CD4-positive, alpha-beta T cell (primary cell): ENCODE measurements at regions not wholly inside any gene's neighbourhood (a gene's known extent, or its start where the extent isn't known, plus 50 kb on each side); places are given as distances from the start of the nearest gene placed in this dataset.
A peak's percentile ranks its signal among the peaks of the same experiment; 100 is the strongest.

ENCODE experiments used
- ATAC-seq: fragments of 200-7000 bp; cut with Tn5 transposase; one replicate; pipeline ENCODE4 v1.10.0; 2022; ENCODE audit warnings: mild to moderate bottlenecking; ENCODE audit not compliant: poor library complexity
- CTCF ChIA-PET: fragments of 350-600 bp; sonication (Branson Sonifier 250); formaldehyde crosslinking; loops from one replicate; lab custom pipeline; 2021; ENCODE audit warnings: antibody characterized with exemption, inconsistent platforms; lab: Charles Lee
- POLR2A ChIA-PET: fragments of 350-600 bp; sonication (Branson Sonifier 250); formaldehyde crosslinking; loops from one replicate; lab custom pipeline; 2021; ENCODE audit warnings: antibody characterized with exemption, inconsistent platforms; lab: Charles Lee
- DNase-seq, 14 experiments: peaks; one replicate each; pipeline ENCODE4 v3.0.0-alpha.2; 2013 to 2020; ENCODE audit warnings: mixed read lengths in 2 of 14
- H3K27ac ChIP-seq, 2 donors: one replicate each; pipeline versions ENCODE4 v1.5.1 to v1.7.0; 2013; ENCODE audit warnings: low read length in 2 of 2, low read depth in 1 of 2, mild to moderate bottlenecking in 1 of 2
- H3K27me3 ChIP-seq, 2 experiments: 1 replicate in 1 of 2; 2 replicates in 1 of 2; pipeline versions ENCODE4 v1.6.1 to v1.7.0; 2013; ENCODE audit warnings: low read length in 2 of 2, control low read depth in 1 of 2, mild to moderate bottlenecking in 1 of 2, moderate library complexity in 1 of 2; ENCODE audit not compliant: insufficient read depth in 2 of 2, control insufficient read depth in 1 of 2
- H3K36me3 ChIP-seq: one replicate; pipeline ENCODE4 v1.6.1; 2013; ENCODE audit warnings: low read length, control low read depth; ENCODE audit not compliant: insufficient read depth
- H3K4me1 ChIP-seq: one replicate; pipeline ENCODE4 v1.6.1; 2013; ENCODE audit warnings: low read length, control low read depth; ENCODE audit not compliant: insufficient read depth
- H3K4me3 ChIP-seq: one replicate; pipeline ENCODE4 v1.5.1; 2013; ENCODE audit warnings: mild to moderate bottlenecking, low read length, moderate library complexity
- H3K9me3 ChIP-seq, 2 experiments: 1 replicate in 1 of 2; 2 replicates in 1 of 2; pipeline versions ENCODE4 v1.6.1 to v1.7.0; 2013; ENCODE audit warnings: low read length in 2 of 2, mild to moderate bottlenecking in 2 of 2, control low read depth in 1 of 2, moderate library complexity in 1 of 2; ENCODE audit not compliant: control insufficient read depth in 1 of 2, insufficient read depth in 1 of 2
- H3K27ac Mint-ChIP-seq: one replicate; pipeline ENCODE4 v1.8.0; 2020; ENCODE audit warnings: mixed read lengths
- H3K27me3 Mint-ChIP-seq: one replicate; pipeline ENCODE4 v1.8.0; 2021; ENCODE audit warnings: mixed read lengths
- H3K36me3 Mint-ChIP-seq: one replicate; pipeline ENCODE4 v1.8.0; 2021; ENCODE audit warnings: low read depth, mixed read lengths
- H3K4me1 Mint-ChIP-seq: one replicate; pipeline ENCODE4 v1.8.0; 2021; ENCODE audit warnings: low read depth, mixed read lengths
- H3K4me3 Mint-ChIP-seq: one replicate; pipeline ENCODE4 v1.8.0; 2020; ENCODE audit warnings: mild to moderate bottlenecking, mixed read lengths
- H3K9me3 Mint-ChIP-seq: one replicate; pipeline ENCODE4 v1.8.0; 2020; ENCODE audit warnings: mixed read lengths
- intact Hi-C, 2 experiments: fragments of 100-400 bp; cut with DNase I in 1 of 2; cut with micrococcal nuclease in 1 of 2; formaldehyde crosslinking; loops; one replicate each; pipeline versions ENCODE4 v1.15.1 to v1.9.0; 2023 to 2025; cut with DNase I, micrococcal nuclease
- TF ChIP-seq, protein P1 (sequence below): fragments of 200-600 bp; IDR thresholded peaks from one replicate; pipeline ENCODE4 v1.8.0; 2022; ENCODE audit warnings: antibody characterized with exemption, mild to moderate bottlenecking

DNA sequence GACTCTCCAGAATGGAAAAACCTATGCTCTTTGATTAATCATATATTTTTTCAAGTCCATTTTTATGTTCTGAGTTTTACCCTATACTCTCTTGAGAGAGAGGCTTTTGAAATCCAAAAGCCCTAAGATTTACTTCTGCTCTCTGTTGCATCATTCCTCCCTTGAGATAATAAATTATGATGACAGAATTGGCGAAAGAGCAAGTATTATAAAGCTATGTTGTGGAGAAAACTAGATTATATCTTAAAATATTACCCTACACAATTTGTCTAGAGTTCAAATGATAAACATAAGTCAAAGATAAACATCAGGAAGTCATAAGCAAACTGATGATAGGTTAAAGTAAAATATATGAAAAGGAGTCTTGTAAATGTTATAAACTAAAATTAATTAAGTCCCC is 293.4 kb upstream of the MME start:
- Histone ChIP-seq H3K36me3 (no peaks in the 10 kb centered on the region), H3K4me1 (no peaks in the 10 kb centered on the region), H3K4me3 (no peak overlapping the region), H3K9me3 (no peaks in the 10 kb centered on the region), H3K27ac (no peak overlapping the region), H3K27me3 (no peaks in the 10 kb centered on the region)
- POLR2A ChIA-PET, result no interaction called here
- no peaks in the 10 kb centered on the region for H3K36me3 Mint-ChIP-seq
- H3K27ac Mint-ChIP-seq, result no peak overlapping the region
- CTCF ChIA-PET, result no interaction called here
- H3K27me3 Mint-ChIP-seq, result no peaks in the 10 kb centered on the region
- H3K4me1 Mint-ChIP-seq, result no peaks in the 10 kb centered on the region
- TF ChIP-seq, protein P1, sequence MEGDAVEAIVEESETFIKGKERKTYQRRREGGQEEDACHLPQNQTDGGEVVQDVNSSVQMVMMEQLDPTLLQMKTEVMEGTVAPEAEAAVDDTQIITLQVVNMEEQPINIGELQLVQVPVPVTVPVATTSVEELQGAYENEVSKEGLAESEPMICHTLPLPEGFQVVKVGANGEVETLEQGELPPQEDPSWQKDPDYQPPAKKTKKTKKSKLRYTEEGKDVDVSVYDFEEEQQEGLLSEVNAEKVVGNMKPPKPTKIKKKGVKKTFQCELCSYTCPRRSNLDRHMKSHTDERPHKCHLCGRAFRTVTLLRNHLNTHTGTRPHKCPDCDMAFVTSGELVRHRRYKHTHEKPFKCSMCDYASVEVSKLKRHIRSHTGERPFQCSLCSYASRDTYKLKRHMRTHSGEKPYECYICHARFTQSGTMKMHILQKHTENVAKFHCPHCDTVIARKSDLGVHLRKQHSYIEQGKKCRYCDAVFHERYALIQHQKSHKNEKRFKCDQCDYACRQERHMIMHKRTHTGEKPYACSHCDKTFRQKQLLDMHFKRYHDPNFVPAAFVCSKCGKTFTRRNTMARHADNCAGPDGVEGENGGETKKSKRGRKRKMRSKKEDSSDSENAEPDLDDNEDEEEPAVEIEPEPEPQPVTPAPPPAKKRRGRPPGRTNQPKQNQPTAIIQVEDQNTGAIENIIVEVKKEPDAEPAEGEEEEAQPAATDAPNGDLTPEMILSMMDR, result no peak
- H3K9me3 Mint-ChIP-seq, result no peaks in the 10 kb centered on the region
- intact Hi-C loops, result no loop called here
- no peak for ATAC-seq
- no peak for DNase-seq
- no peak overlapping the region for H3K4me3 Mint-ChIP-seq

DNA sequence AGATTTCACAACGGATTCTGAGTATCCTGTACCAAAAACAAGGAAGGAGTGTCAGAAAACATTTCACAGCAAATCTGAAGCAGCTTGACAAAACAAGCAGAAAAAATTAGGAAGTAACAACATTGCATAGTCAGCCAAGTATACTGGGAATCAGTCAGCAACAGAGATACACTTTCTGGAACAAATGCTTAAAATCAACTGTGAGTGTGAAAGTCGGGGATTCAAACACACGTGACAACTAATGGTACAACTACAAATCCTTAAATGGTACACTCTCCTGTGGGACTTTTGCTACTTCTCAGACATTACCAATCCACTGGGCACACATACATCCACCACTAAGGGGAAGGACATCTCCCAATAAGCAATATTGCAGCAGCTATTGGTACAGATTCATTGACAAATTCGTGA is 296.6 kb upstream of the MME start:
- Mint-ChIP-seq H3K36me3 (no peaks in the 10 kb centered on the region), H3K4me3 (no peak overlapping the region), H3K4me1 (no peaks in the 10 kb centered on the region), H3K27ac (no peak overlapping the region), H3K9me3 (no peaks in the 10 kb centered on the region), H3K27me3 (no peaks in the 10 kb centered on the region)
- H3K4me3 ChIP-seq, result no peak overlapping the region
- no peaks in the 10 kb centered on the region for H3K36me3 ChIP-seq
- no peak for ATAC-seq
- H3K4me1 ChIP-seq, result no peaks in the 10 kb centered on the region
- CTCF ChIA-PET, result no interaction called here
- peak in 3 of 14 experiments; percentile 3 to 27 (median 13) for DNase-seq
- TF ChIP-seq, protein P1, result no peak
- H3K9me3 ChIP-seq, result no peaks in the 10 kb centered on the region
- no peak overlapping the region for H3K27ac ChIP-seq
- POLR2A ChIA-PET, result no interaction called here
- intact Hi-C loops, result no loop called here
- H3K27me3 ChIP-seq, result no peaks in the 10 kb centered on the region

DNA sequence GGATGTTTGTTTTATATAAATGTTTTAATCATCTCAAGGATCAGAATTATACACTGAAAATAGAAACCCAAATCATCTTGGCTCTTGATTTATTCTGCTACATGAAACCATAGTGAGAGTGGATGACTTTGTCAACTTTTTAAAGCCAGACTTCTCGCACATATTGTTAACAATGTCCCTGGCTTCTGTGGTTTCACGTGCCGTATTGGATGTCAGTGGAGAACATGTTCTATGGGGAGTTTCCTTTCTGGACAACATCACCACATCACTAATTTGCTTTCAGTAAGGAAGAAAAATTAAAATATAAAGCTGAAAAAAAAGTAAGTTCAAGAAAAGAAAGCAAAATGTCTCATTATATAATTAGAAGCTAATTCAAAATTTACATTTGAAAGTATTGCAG is 297.1 kb upstream of the MME start:
- Mint-ChIP-seq H3K4me1 (no peaks in the 10 kb centered on the region), H3K36me3 (no peaks in the 10 kb centered on the region), H3K9me3 (no peaks in the 10 kb centered on the region), H3K27ac (no peak overlapping the region), H3K27me3 (no peaks in the 10 kb centered on the region), H3K4me3 (no peak overlapping the region)
- intact Hi-C loops, result no loop called here
- H3K4me1 ChIP-seq, result no peaks in the 10 kb centered on the region
- POLR2A ChIA-PET, result no interaction called here
- H3K27ac ChIP-seq, result no peak overlapping the region
- H3K9me3 ChIP-seq, result no peaks in the 10 kb centered on the region
- CTCF ChIA-PET, result no interaction called here
- H3K4me3 ChIP-seq, result no peak overlapping the region
- DNase-seq (no peak), ATAC-seq (no peak)
- H3K27me3 ChIP-seq, result no peaks in the 10 kb centered on the region
- H3K36me3 ChIP-seq, result no peaks in the 10 kb centered on the region
- TF ChIP-seq, protein P1, result no peak
